SU-DHL-6 (cell line): ENCODE measurements at regions not wholly inside any gene's neighbourhood (a gene's known extent, or its start where the extent isn't known, plus 50 kb on each side); places are given as distances from the start of the nearest gene placed in this dataset.

Experiments used
- H2AFZ ChIP-seq: fragments of 200-600 bp; sonication (generic); 2 replicates; pipeline ENCODE4 v1.6.1; 2014; ENCODE audit warnings: low read depth, mild to moderate bottlenecking, moderate library complexity, mixed read lengths, antibody characterized with exemption, low read length; ENCODE audit not compliant: severe bottlenecking
- H3F3A ChIP-seq: fragments of 200-600 bp; shearing (Covaris generic); 2 replicates; pipeline ENCODE4 v1.6.0; 2016; ENCODE audit warnings: antibody characterized with exemption, mild to moderate bottlenecking; ENCODE audit not compliant: insufficient read depth
- H3K27ac ChIP-seq: fragments of 200-600 bp; sonication (generic); 2 replicates; pipeline ENCODE4 v1.5.1; 2016; ENCODE audit warnings: low read depth, mild to moderate bottlenecking, low read length, moderate library complexity, mixed read lengths
- H3K27me3 ChIP-seq: fragments of 200-600 bp; sonication (generic), shearing (Covaris generic); 2 replicates; pipeline ENCODE4 v1.6.0; 2014; ENCODE audit warnings: mild to moderate bottlenecking, low read length
- H3K36me3 ChIP-seq: fragments of 200-600 bp; sonication (generic); 2 replicates; pipeline ENCODE4 v1.6.1; 2014; ENCODE audit warnings: mild to moderate bottlenecking, low read length, mixed read lengths
- H3K4me2 ChIP-seq: fragments of 300-600, 200-600 bp; shearing (Covaris generic), sonication (generic); 2 replicates; pipeline ENCODE4 v1.6.0; 2014; ENCODE audit warnings: low read length, low read depth, mild to moderate bottlenecking; ENCODE audit not compliant: poor library complexity, severe bottlenecking
- H3K4me3 ChIP-seq: fragments of 200-600 bp; sonication (generic); 2 replicates; pipeline ENCODE4 v1.5.1; 2014; ENCODE audit warnings: antibody characterized with exemption, low read length, mild to moderate bottlenecking, mixed read lengths; ENCODE audit not compliant: insufficient read depth, poor library complexity, severe bottlenecking
- H3K79me2 ChIP-seq: fragments of 200-600 bp; sonication (generic); 2 replicates; pipeline ENCODE4 v1.6.1; 2014; ENCODE audit warnings: mild to moderate bottlenecking, low read length, moderate library complexity; ENCODE audit not compliant: insufficient read depth
- H3K9ac ChIP-seq: fragments of 200-600 bp; sonication (generic); 2 replicates; pipeline ENCODE4 v1.7.0; 2014; ENCODE audit warnings: mild to moderate bottlenecking, low read length
- H3K9me2 ChIP-seq: fragments of 200-600 bp; sonication (generic); replicated peaks from 2 replicates; pipeline ENCODE4 v1.6.1; 2014; ENCODE audit warnings: low read length; ENCODE audit not compliant: insufficient read depth
- H3K9me3 ChIP-seq: fragments of 200-600 bp; sonication (generic); 2 replicates; pipeline ENCODE4 v1.6.1; 2014; ENCODE audit warnings: low read length, mixed read lengths; ENCODE audit not compliant: insufficient read depth
- H4K20me1 ChIP-seq: fragments of 200-600 bp; sonication (generic); 2 replicates; pipeline ENCODE4 v1.6.1; 2014; ENCODE audit warnings: low read depth, mild to moderate bottlenecking, antibody characterized with exemption, low read length, moderate library complexity, mixed read lengths
- EZH2phosphoT487 ChIP-seq: fragments of 200-600 bp; sonication (generic), shearing (Covaris generic); conservative IDR thresholded peaks from 2 replicates; pipeline ENCODE4 v1.6.1; 2018; ENCODE audit warnings: mild to moderate bottlenecking, antibody characterized with exemption, low read length, moderate library complexity, mixed read lengths
- TF ChIP-seq, protein P1 (sequence below): fragments of 200-600 bp; sonication (generic); IDR thresholded peaks from one replicate; pipeline ENCODE4 v1.5.1; 2017; ENCODE audit warnings: antibody characterized with exemption, mild to moderate bottlenecking, low read length, moderate library complexity; ENCODE audit not compliant: insufficient read depth, poor library complexity, severe bottlenecking

DNA sequence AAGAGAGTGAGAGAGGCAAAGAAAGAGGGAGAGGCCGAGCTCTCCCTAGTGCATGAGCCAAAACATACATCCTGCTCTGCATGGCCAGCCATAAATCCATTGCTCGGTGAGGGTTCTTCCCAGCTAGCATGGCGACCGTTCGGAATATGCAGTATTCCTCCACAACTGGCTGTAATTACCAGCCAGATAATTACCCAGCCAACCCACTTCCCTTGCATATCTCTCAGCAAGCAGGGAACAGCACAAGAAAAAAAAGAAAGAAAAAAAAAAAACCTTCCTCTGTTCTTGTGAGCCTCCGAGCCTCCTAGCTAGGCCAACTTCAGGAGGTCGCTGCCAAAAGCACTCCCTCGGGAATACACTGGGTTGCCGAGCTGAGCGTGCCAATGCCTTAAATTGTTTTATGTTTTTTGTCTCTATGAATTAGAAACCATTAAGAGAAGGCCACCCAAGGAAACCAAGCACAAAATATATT lies 567.9 kb downstream of the MED13L start:
- H3K9ac ChIP-seq: no peak overlapping the region
- H3K9me3 ChIP-seq: no peaks in the 10 kb centered on the region
- no peak overlapping the region for H2AFZ ChIP-seq
- no peaks in the 10 kb centered on the region for H3K9me2 ChIP-seq
- no peaks in the 10 kb centered on the region for H3K27me3 ChIP-seq
- no peak overlapping the region for H3K4me2 ChIP-seq
- H3K27ac ChIP-seq: no peak overlapping the region
- no peaks in the 10 kb centered on the region for H4K20me1 ChIP-seq
- H3K36me3 ChIP-seq: no peaks in the 10 kb centered on the region
- no peak for TF ChIP-seq EZH2phosphoT487
- TF ChIP-seq, protein P1, sequence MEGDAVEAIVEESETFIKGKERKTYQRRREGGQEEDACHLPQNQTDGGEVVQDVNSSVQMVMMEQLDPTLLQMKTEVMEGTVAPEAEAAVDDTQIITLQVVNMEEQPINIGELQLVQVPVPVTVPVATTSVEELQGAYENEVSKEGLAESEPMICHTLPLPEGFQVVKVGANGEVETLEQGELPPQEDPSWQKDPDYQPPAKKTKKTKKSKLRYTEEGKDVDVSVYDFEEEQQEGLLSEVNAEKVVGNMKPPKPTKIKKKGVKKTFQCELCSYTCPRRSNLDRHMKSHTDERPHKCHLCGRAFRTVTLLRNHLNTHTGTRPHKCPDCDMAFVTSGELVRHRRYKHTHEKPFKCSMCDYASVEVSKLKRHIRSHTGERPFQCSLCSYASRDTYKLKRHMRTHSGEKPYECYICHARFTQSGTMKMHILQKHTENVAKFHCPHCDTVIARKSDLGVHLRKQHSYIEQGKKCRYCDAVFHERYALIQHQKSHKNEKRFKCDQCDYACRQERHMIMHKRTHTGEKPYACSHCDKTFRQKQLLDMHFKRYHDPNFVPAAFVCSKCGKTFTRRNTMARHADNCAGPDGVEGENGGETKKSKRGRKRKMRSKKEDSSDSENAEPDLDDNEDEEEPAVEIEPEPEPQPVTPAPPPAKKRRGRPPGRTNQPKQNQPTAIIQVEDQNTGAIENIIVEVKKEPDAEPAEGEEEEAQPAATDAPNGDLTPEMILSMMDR: no peak
- no peaks in the 10 kb centered on the region for H3F3A ChIP-seq
- no peak overlapping the region for H3K4me3 ChIP-seq
- no peaks in the 10 kb centered on the region for H3K79me2 ChIP-seq

DNA sequence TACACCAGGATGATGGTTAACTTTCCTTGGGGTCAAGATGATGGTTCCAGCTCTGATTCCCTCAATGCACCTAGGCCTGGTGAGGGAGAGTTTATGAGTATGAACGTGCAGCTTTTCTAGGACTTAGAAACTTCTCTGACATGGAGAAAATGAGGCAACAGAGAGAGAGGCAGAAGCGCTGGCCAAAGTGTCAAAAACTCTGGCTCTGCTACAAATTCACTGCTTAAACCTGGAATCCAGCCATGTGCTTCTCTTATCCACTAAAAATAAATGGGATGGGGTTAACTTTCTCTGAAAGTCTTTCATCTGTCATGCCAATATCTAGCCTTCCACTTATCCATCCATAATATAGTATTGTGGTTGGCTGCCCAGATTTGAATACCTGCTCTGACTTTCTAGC lies 568.7 kb downstream of the MED13L start:
- H3K9me2 ChIP-seq: no peaks in the 10 kb centered on the region
- H3K4me2 ChIP-seq: no peak overlapping the region
- H3K9me3 ChIP-seq: no peaks in the 10 kb centered on the region
- H3K27ac ChIP-seq: no peak overlapping the region
- H3K4me3 ChIP-seq: no peak overlapping the region
- TF ChIP-seq EZH2phosphoT487: no peak
- TF ChIP-seq, protein P1: no peak
- H2AFZ ChIP-seq: no peak overlapping the region
- no peaks in the 10 kb centered on the region for H3F3A ChIP-seq
- no peaks in the 10 kb centered on the region for H3K27me3 ChIP-seq
- no peaks in the 10 kb centered on the region for H3K79me2 ChIP-seq
- H3K36me3 ChIP-seq: no peaks in the 10 kb centered on the region
- H4K20me1 ChIP-seq: no peaks in the 10 kb centered on the region
- no peak overlapping the region for H3K9ac ChIP-seq

DNA sequence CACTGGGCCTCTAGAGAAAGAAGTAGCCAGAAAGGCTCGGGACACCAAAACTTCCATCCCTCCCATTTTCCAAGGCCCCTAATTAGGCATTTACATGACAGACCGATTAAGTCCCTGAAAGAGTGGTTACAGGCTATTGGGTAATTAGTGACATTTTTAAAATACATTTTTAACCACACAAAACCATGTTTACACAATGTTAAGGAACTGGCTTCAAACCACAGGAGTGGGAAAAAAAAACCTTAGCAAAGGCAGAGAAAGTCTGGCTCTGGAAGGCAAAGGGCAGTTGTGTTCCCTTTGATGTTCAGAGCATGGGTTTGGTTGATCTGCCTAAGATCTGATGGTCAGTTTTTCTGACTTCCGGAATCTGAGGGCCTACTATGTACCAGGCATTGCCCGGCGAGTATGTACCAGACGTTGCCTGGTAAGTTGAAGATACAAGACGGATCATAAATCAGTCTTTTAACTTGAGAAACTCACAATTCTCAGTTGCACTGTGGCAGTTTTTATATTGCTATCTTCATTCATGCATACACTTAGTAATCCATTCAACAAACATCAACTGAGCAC lies 576.5 kb downstream of the MED13L start:
- Histone ChIP-seq H4K20me1 (no peaks in the 10 kb centered on the region), H3K4me3 (no peak overlapping the region), H3K4me2 (no peak overlapping the region), H3K9ac (no peak overlapping the region), H3K79me2 (no peaks in the 10 kb centered on the region), H3K9me3 (no peaks in the 10 kb centered on the region), H3F3A (no peaks in the 10 kb centered on the region), H3K27ac (no peak overlapping the region), H3K9me2 (no peaks in the 10 kb centered on the region), H3K27me3 (no peaks in the 10 kb centered on the region), H3K36me3 (no peaks in the 10 kb centered on the region), H2AFZ (no peak overlapping the region)
- no peak for TF ChIP-seq EZH2phosphoT487
- TF ChIP-seq, protein P1: no peak
